GM18907 (cell line): ENCODE measurements at regions not wholly inside any gene's neighbourhood (a gene's known extent, or its start where the extent isn't known, plus 50 kb on each side); places are given as distances from the start of the nearest gene placed in this dataset.

Experiments
- ATAC-seq: cut with Tn5 transposase; IDR thresholded peaks from one replicate; pipeline ENCODE4 v1.9.1; 2021; ENCODE audit warnings: mild to moderate bottlenecking, moderate library complexity; ENCODE audit not compliant: unreplicated experiment

GRCh38 chr4:20504146-20504545, 196.1 kb upstream of the PACRGL start:
- ATAC-seq, result no peak

DNA sequence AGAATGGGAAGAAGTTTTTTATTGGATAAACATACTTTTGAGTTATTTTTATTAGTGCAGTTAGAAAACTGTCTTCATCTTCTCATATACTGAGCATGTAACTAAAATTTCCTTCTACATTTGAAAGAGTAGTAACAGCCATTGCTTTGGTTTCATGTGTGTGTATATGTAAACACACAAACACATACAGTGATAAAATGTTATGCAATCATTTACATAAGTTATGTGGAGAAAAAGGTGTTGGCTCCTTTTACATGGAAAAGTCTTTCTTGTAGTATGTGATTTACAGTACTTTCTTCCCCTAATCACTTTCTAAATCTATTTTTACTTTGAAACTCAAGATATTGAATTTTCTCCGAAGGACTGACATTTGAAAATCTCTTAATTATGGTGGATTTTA, 194.3 kb upstream of the PACRGL start:
- ATAC-seq, result no peak

- ATAC-seq, result no peak
These were observed 193.4 kb upstream of the PACRGL start for GRCh38 chr4:20506827-20507226.

DNA sequence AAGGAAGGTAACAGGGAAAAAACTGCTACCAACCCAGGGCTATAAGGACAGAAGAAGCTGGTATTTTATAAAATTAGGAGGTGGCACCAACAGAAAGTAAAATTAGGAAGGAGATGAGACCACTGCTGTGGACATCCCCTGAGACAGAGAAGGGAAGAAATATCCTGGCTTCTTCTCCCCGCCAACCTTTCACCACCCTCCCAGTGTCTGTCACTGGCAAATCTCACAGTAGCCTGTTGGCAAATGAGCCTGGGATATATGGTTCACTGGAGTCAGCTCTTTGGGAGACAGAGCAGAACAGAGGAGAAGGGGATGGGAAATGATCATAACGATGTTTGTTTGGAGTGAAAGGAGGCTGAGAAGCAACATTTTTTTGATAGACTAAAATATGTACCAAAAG, 190.9 kb upstream of the PACRGL start:
- no peak for ATAC-seq

DNA sequence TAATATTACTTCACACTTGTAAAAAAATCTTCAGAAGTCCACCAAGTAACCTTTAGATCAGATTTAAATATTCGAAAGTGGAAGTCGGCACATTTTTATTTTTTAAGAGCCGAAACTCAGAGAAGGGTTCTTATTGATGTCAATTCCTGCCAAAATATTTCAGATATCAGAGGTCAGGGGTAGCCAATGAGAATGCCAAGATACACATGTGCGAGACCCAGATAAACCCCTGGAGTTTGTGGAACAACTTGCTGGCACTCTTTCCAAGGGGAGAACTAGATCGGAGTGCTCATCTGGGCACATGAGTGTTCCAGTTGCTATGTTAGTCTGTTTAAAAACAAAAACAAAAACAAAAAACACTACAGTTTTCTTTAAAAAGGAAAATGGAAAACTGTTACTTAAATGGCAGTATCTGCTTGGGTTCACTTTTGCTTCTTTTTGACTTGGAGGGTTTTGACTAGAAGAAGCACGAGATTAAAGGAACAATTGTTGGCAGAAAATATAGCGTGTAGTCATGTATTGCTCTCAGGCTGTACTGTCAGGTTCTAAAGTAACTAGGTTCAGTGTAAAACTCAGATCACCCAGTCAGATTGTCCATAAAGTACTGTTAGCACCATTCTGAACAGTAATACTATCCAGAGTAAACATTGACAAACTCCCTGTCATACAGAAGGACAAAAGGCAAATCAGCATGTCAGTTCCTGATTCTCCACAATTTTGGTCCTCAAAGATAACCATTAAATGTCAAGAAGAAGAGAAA, 188.0 kb upstream of the PACRGL start:
- ATAC-seq, result no peak

- ATAC-seq, result no peak
These were observed 187.3 kb upstream of the PACRGL start for GRCh38 chr4:20512985-20513384.

GRCh38 chr4:20520901-20521300, 179.4 kb upstream of the PACRGL start:
- no peak for ATAC-seq

DNA sequence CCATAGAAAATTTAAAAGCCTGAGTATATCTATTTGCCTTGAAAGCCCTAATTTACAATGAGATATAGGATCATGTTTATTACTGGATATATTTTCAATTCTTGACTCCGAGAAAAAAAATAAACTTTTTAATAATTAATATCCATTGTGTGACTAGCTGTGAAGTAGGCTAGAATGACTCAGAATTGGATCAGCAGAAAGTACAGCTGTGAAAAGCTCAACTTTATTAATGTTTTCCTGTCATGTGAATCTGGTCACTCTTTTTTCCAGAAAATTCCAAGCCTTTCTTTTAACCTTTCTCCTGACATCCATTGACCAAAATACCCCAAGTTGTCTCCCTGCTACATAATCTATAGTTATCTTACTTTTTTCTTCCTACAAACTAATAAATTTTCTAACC, 171.8 kb upstream of the PACRGL start:
- no peak for ATAC-seq

- no peak for ATAC-seq
These were observed 170.6 kb upstream of the PACRGL start for GRCh38 chr4:20529691-20530090.

GRCh38 chr4:20532116-20532790, 168.0 kb upstream of the PACRGL start:
- ATAC-seq, result no peak

- no peak for ATAC-seq
These were observed 167.1 kb upstream of the PACRGL start for GRCh38 chr4:20532871-20533870.

DNA sequence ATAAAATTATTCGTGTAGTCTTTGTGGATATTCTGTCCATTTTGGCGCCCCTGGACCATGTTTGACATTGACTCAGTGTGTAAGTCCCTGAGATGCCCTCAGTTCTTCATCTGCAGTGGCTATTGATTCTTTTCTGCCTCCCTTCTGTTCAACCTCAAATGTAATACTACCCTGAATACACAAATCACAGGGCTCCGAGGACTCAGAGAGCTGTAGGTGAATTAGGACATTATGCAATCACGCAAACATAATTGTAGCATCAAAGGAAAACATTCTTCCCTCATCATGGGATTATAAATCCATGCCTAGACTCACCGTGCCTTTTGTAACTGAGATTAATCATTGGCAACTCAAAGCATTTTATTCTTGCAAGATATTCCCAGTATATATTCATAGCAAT, 161.4 kb upstream of the PACRGL start:
- no peak for ATAC-seq

DNA sequence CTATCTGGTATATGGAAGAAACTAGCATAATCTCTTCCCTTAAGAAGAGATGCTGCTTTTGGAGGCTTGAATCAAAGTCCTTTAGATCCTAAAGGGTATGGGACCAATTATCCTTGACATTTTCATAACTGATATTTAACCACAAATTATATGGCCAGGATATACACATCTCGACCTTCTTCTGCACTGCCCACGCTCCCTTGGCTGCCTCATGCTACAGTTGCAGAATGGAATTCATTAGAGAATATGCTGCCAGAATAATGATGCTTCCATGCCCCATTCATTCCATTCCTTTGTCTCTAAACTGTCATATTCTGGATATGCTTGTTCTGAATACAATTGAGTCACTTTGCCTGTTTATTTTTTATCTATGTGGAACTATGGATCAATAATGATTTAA, 157.1 kb upstream of the PACRGL start:
- ATAC-seq, result no peak

DNA sequence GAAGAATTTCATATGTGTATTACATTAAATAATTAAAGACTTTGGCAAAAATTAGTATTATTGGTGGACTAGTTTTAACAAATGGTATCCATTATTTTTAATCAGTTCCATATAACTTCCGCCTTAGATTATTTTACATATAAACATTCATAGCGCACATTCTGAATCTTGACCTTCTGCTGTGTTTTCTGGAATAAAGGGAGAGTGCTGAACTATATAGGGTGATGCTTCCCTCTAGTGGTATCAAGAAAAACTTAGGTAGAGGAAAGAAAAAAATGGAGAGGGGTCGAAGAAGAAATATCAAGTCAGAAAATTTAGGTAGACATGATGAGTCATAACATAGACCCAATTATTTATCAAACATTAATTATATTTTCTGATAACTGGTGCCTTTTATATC, 155.6 kb upstream of the PACRGL start:
- ATAC-seq, result no peak

DNA sequence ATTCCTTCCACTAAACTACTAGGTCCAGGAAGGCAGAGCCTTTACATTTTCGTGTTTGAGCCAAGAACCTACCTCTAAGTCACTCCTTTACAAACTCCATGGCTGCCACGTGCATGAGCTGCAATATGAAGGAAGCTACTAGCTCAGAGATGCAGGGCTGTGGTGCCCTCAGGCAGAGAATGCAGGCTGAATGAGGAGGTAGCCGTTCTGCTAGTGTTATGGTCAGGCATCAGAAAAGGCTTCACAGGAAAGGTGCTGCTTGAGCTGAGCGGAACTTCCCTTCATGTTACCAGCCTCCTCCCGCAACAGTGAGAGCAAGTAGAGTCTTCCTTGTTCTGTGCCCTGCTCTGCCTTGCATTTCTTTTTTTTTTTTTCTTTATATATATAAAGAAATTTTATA, 148.3 kb upstream of the PACRGL start:
- ATAC-seq, result no peak

GRCh38 chr4:20554134-20554533, 146.1 kb upstream of the PACRGL start:
- ATAC-seq, result no peak

DNA sequence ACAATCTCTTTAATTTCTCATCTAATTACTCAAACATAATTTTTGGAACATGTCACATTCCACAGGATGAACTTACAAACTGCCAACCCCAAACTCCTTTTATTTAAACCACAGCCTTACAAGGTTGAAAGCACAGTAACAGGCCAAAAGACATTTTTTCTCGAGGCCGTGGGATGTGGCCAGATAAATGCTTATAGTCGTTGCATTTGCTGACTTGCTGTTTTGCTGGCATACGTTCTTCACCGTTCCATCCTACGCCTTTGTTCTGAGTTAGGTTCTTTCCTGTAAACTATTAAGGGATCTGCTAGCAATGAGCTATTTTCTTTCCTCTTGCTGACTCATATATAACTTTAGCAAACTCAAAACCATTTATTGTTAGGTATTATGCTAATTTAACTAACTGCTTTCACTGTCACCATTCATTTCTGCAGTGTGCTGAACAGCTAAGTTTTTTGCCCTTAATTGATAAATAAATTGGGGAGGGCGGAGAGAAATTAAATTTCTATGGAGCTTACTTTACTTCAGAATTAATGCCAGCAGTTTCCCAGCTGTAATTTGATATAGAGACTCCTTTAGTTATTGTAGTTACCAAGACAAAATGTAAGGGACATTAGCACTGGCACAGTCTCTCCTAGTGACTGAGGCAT, 135.1 kb upstream of the PACRGL start:
- no peak for ATAC-seq

- no peak for ATAC-seq
These were observed 129.1 kb upstream of the PACRGL start for GRCh38 chr4:20570981-20571715.

- ATAC-seq, result no peak
These were observed 127.3 kb upstream of the PACRGL start for GRCh38 chr4:20572976-20573375.

DNA sequence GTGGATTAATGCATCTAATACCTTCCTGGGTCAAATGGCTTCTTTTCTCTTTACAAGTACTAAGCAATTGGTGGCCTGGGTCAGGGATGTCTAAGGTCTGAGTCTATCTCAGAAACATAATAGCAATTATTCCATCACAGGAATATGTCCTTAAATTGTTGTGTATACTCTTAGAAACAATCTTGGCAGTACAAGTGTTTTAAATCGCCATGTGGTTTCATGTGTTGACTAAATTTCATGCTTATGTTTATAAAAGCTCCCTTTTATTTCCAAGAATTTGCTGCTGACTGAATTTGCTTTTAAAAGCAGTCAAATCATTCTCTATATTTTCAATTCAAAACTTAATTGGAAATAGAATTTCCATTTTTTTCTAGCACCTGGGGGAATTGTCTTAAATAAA, 125.3 kb upstream of the PACRGL start:
- no peak for ATAC-seq
